Stimulated activated CD4-positive, alpha-beta T cell treated with anti-CD3 and anti-CD28 coated beads, Interleukin-15, amount 100 ng/mL, for 24 hours (primary cell): ENCODE measurements at regions not wholly inside any gene's neighbourhood (a gene's known extent, or its start where the extent isn't known, plus 50 kb on each side); places are given as distances from the start of the nearest gene placed in this dataset.
"Not testable (repeated sequence)": the region's sequence is repeated elsewhere in the genome, so short reads cannot be mapped to it uniquely, and the experiment has no call there.

Experiments
- DNase-seq: peaks from one replicate; pipeline ENCODE4 v3.0.0-alpha.2; 2020

DNA sequence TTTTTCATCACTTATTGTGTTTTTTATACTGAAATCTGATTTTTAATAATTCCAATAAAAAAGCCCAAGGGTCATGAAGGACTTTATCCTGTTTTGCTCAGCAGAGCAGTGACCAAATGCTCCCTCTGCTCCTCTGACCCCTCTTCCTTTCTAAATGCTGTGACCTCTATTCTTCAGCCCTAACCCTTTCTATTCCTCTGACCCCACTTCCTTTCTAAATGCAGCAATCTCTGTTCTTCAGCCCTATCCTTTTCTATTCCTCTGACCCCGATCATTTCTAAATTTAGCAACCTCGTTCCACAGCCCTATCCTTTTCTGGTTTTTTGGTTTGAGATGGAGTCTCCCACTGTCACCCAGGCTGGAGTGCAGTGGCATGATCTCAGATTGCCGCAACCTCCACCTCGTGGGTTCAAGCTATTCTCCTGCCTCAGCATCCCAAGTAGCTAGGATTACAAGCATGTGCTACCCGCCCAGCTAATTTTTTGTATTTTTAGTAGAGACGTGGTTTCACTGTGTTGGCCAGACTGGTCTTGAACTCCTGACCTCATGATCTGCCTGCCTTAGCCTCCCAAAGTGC, 581.4 kb upstream of the DEFB115 start:
- not testable (repeated sequence) for DNase-seq

DNA sequence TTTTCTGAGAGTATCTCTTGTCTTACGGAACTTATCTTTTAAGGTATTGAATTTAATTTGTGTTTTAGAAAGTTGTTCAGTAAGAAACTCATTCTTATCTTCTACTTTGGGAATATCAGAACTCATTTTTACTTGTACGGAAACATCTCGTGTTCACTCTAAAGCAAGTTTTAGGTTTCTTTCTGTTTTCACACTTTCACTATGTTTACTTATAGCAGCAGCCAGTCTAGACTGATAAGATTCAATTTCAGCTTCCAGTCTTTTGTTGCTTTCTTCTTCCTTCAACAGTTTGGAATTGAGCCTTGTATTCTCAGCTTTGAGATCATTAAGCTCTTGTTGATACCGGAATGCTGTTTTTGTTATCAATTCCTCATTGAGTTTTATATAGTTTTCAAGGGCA, 575.2 kb upstream of the DEFB115 start:
- not testable (repeated sequence) for DNase-seq

DNA sequence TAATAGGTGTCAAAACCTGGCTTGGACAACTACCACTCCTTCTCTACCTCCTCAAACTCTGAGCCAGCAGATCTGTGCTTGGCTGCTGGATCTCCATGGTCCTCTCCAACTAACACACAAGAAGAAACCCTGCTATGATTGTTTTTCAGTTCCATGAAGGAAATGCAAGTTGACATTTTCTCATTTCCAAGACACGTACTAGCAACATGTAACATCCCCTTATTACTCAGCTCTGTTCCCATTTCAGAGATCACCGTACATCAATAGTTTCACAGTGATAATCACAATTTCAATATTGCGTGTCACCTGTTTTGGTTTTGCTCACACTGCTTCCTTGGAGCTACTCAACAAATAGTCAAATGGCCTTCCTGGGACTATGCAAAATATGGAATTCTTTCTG, 544.6 kb upstream of the DEFB115 start:
- not testable (repeated sequence) for DNase-seq

DNA sequence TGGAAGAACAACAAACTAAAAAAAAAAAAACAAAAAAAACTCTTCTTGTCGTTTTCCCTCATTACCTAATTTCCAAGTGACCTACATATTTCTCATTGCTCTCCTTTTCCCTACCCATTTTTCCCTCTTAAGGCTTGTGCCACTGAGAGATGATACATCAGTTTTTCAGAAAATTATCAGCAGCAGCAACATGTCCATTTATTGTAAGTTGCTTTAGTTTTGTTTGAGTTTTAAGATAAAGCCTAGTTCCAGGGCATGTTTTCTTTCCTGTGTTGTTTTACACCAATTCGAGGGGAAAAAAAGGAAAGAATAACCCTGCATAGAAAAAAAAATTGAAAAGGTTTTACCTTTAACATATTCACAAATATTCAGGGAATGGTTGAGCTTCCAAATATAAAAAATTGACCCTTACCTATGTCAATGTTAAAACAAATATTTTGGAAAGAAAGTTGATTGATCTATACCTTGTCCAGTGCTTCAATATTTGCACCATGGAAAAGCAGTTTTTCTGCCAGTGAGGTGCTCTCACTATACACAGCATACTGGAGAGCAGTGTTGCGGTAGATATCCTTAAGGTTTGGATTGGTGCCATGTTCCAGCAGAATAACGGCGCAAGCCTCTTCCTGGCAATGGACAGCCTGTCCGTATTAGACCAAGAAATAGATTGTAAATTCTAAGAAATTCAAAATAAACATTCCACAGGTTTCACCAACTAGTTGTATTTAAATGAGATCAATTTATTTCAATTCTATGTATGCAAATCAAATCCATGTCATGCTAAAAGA, 537.9 kb upstream of the DEFB115 start:
- DNase-seq, result not testable (repeated sequence)

DNA sequence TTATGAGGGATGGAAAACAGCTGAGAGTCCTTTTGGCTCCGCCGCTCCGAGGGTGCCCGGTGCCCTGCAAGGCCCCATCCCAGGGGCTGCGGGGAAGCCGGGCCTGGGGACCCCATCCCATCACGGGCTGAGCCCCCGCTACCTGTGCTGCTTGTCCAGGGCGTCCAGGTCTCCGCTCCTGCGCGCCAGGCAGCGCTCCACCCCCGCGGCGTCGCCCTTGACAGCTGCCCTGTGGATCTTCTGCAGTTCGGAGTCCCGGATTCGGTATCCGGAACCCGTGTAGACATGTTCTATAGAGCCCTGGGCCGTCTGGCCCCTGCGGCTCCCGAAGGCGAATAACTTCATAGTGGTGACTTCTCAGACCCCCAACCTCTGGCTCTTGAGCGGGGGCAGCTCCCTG, 534.0 kb upstream of the DEFB115 start:
- DNase-seq, result not testable (repeated sequence)

DNA sequence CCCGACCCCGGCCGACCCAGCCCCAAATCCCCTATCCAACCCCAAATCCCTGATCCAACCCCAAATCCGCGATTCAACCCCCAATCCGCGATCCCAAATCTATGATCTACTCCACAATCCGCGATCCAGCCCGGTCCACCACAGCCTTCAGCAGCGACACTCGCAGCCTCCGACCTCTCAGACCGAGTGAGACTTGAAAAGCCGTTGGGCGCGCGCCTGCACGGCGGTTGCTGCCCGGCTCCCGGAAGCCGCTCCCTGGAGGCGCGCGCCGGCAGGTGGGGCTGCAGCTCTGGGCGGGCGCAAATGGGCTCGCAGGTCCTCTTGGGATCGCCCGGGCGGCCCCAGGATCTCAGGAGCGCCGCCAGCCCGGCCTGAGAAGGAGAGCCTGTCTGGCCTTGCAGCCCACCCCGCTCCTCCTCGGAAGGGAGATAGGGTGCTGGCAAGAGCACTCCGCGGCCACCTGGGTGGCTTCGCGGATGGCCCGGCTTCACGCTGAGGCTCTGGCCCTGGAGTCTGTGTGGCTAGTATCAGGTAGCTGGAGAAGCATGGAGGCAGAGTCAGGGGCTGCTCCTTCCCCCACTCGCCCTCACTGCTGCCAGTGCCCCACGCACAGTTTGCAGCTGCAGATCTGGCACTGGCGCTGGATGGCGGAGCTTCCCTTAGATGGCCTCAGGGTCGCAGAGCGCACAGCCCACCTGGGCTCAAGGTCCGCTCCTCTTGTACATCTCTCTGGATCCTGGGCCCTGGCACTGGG, 533.4 kb upstream of the DEFB115 start:
- DNase-seq, result peak; percentile 41

DNA sequence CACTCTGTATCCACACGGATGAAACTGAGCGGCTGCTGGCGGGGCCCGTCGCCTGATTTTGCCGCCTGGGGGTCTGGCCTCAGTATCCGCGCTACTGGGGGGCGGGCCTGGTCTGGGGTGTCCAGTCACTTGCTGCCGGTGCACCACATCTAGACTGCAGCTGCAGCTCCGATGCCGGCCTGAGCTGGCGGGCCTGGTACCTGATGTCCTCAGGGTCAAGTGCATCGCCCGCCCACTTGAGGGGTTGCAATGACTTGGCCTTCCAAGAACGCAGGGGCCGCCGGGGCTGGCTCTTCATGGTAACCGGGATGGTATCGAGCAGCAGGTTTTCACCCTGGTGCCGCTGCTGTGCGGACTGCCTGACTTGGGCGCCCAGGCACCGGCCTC, 532.8 kb upstream of the DEFB115 start:
- DNase-seq, result not testable (repeated sequence)

DNA sequence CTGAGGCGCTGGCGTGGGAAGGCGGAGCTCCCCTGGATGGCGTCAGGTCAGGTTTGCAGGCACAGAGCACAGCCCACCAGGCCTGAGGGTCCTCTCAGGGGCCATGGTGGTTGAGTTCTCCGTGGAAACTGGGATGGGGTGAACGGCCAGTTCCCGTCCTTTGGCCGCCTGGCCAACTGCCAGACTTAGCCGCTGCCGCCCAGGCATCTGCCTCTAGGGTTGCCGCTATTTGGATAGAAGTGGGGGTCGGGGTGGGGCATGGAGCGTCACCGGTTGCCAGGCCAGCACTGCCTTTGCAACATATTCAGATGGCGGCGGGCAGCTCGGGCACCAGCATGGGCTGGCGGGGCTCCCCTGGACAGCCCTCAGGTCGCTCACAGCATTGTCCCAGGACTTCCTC, 532.3 kb upstream of the DEFB115 start:
- not testable (repeated sequence) for DNase-seq

DNA sequence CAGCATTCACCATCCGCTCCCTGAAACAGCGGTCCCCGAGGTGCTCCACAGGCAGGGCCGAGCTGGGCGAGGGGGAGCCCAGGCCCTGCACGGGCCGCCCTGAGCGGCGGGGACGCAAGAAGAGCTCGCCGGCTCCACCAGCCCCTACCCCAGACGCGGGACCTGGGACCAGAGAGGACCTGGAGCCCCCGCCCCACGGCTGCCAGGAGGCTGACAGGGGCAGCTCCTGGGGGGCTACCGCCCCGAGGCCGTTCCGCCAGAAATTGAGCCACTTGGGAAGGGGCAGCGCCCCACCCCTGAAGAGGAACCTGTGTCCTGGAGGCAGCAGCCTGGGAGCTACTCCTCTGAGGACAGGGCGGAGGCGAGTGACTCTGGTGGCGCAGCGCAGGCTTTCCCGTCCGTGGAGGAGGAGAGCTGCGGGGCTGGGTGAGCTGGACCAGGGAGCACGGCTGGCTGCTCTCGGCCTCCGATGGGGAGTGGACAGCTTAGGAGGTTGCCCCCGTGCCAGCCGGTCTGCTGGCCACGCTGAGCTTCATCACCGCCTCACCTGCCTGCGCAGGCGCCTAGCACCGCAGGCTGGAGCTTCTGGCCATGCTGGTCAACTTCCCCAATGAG, 529.1 kb upstream of the DEFB115 start:
- not testable (repeated sequence) for DNase-seq
